OCI-LY7 (cell line): ENCODE measurements at regions not wholly inside any gene's neighbourhood (a gene's known extent, or its start where the extent isn't known, plus 50 kb on each side); places are given as distances from the start of the nearest gene placed in this dataset.

Experiments
- BruUV-seq: library from RNA; stranded (reverse); fragments of 400-500 nt; replicated peaks from 2 replicates; lab custom pipeline; 2021; lab: Mats Ljungman, UMichigan
- CTCF ChIA-PET: fragments of 300-600 bp; sonication (Branson Sonifier 250); formaldehyde crosslinking; loops from one replicate; lab custom pipeline; 2022; ENCODE audit warnings: antibody characterized with exemption; ENCODE audit not compliant: unreplicated experiment; lab: Charles Lee
- POLR2A ChIA-PET: fragments of 300-600 bp; sonication (Branson Sonifier 250); formaldehyde crosslinking; loops from one replicate; lab custom pipeline; 2022; ENCODE audit warnings: antibody characterized with exemption; lab: Charles Lee
- DNase-seq: peaks from one replicate; pipeline ENCODE4 v3.0.0-alpha.2; 2015; ENCODE audit warnings: low spot score
- H2AFZ ChIP-seq: fragments of 200-600 bp; sonication (generic), shearing (Covaris generic); 2 replicates; pipeline ENCODE4 v1.6.1; 2014; ENCODE audit warnings: mild to moderate bottlenecking, antibody characterized with exemption, low read length, moderate library complexity
- H3K27ac ChIP-seq: fragments of 200-600 bp; sonication (generic); 2 replicates; pipeline ENCODE4 v1.5.1; 2014; ENCODE audit warnings: mixed run types, low read depth, mild to moderate bottlenecking, moderate library complexity, low read length, inconsistent platforms; ENCODE audit not compliant: poor library complexity, severe bottlenecking
- H3K36me3 ChIP-seq: fragments of 200-600 bp; sonication (generic); 2 replicates; pipeline ENCODE4 v1.6.1; 2014; ENCODE audit warnings: mild to moderate bottlenecking, antibody characterized with exemption, low read length, moderate library complexity, mixed read lengths; ENCODE audit not compliant: insufficient read depth
- H3K4me1 ChIP-seq: fragments of 200-600 bp; sonication (generic); 2 replicates; pipeline ENCODE4 v1.5.1; 2014; ENCODE audit warnings: mild to moderate bottlenecking, low read length; ENCODE audit not compliant: insufficient read depth, poor library complexity, severe bottlenecking
- H3K4me2 ChIP-seq: fragments of 200-600 bp; sonication (generic); 2 replicates; pipeline ENCODE4 v1.6.1; 2014; ENCODE audit warnings: mild to moderate bottlenecking, low read length
- H3K4me3 ChIP-seq: fragments of 200-600 bp; sonication (generic); 2 replicates; pipeline ENCODE4 v1.5.1; 2014; ENCODE audit warnings: mild to moderate bottlenecking, low read depth, low read length; ENCODE audit not compliant: poor library complexity, severe bottlenecking
- H3K79me2 ChIP-seq: fragments of 200-600 bp; sonication (generic); 2 replicates; pipeline ENCODE4 v1.6.1; 2016; ENCODE audit warnings: low read depth, mild to moderate bottlenecking, low read length, moderate library complexity, mixed read lengths; ENCODE audit not compliant: insufficient read depth
- H3K9me2 ChIP-seq: fragments of 200-600 bp; sonication (generic); 2 replicates; pipeline ENCODE4 v1.6.1; 2016; ENCODE audit warnings: mild to moderate bottlenecking, low read length, mixed read lengths; ENCODE audit not compliant: insufficient read depth
- H3K9me3 ChIP-seq: fragments of 200-600 bp; sonication (generic); 2 replicates; pipeline ENCODE4 v1.6.1; 2014; ENCODE audit warnings: mild to moderate bottlenecking, mixed run types, low read length, mixed read lengths
- H4K20me1 ChIP-seq: fragments of 200-600 bp; sonication (generic); 2 replicates; pipeline ENCODE4 v1.6.1; 2014; ENCODE audit warnings: mild to moderate bottlenecking, antibody characterized with exemption, low read length, moderate library complexity, mixed read lengths; ENCODE audit not compliant: insufficient read depth
- CTCF ChIP-seq: fragments of 200-600 bp; sonication (generic); conservative IDR thresholded peaks from 2 replicates; pipeline ENCODE4 v1.5.1; 2014; ENCODE audit warnings: mild to moderate bottlenecking, antibody characterized with exemption, low read length, moderate library complexity, mixed read lengths
- EZH2phosphoT487 ChIP-seq: fragments of 200-600 bp; sonication (generic); IDR thresholded peaks from 2 replicates; pipeline ENCODE4 v1.6.1; 2018; ENCODE audit warnings: low read depth, borderline replicate concordance, mild to moderate bottlenecking, mixed run types, antibody characterized with exemption, low read length, moderate library complexity, mixed read lengths
- intact Hi-C: fragments of 100-400 bp; cut with micrococcal nuclease; formaldehyde crosslinking; loops from one replicate; pipeline ENCODE4 v1.10.0; 2022; ENCODE audit not compliant: unreplicated experiment

DNA sequence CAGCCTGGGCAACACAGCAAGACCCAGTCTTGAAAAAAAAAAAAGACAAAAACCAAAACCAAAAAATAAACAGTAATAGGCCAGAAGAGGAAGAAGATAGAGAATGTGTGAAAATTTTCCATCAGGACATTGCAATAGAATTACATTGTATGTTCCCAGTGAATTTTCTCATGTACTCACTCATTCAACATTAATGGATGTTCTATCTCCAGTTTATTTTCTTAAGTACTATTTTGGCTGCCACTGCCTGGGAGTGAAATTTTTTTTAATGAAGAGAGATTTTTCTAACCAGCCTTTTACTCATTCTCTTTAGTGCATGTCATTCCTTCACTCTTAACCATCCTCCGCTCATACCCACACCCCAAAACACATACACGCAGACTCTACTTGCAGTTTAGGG is 282.8 kb downstream of the ALDH8A1 start:
- no peaks in the 10 kb centered on the region for H3K9me2 ChIP-seq
- H2AFZ ChIP-seq = no peak overlapping the region
- no peak for TF ChIP-seq CTCF
- TF ChIP-seq EZH2phosphoT487 = no peak
- no peaks in the 10 kb centered on the region for H3K79me2 ChIP-seq
- no peak for DNase-seq
- no peaks in the 10 kb centered on the region for H3K9me3 ChIP-seq
- intact Hi-C loops = no loop called here
- ChIA-PET CTCF (no interaction called here), POLR2A (no interaction called here)
- H3K4me2 ChIP-seq = no peak overlapping the region
- H3K4me1 ChIP-seq = no peaks in the 10 kb centered on the region
- H4K20me1 ChIP-seq = no peaks in the 10 kb centered on the region
- no peaks in the 10 kb centered on the region for H3K36me3 ChIP-seq
- H3K27ac ChIP-seq = no peak overlapping the region
- BruUV-seq = no TSS peak
- H3K4me3 ChIP-seq = no peak overlapping the region

DNA sequence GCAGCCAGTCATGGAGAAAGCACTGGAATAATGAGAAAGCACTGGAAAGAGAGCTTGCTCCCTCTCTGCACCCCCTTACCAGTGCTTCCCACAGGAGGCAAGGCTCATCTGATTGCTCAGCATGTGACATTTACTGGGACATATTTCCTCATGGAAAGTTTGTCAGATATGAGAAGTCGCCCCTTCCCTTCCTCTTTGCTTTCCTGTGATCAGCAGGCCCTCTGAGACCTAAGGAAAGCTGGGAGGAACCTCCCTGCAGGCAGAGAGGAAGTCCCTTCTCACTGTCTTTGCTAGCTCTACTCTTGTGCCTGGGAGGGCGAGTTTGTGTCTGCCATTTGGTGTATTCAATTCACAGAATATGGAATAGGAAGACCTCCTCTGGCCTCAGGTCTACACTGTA is 283.8 kb downstream of the ALDH8A1 start:
- Histone ChIP-seq H3K79me2 (no peaks in the 10 kb centered on the region), H3K9me2 (no peaks in the 10 kb centered on the region), H2AFZ (no peak overlapping the region), H3K36me3 (no peaks in the 10 kb centered on the region), H3K27ac (no peak overlapping the region), H3K4me3 (no peak overlapping the region), H3K4me2 (no peak overlapping the region), H3K9me3 (no peaks in the 10 kb centered on the region), H3K4me1 (no peaks in the 10 kb centered on the region), H4K20me1 (no peaks in the 10 kb centered on the region)
- intact Hi-C loops = no loop called here
- ChIA-PET POLR2A (interaction anchor here (0.6 kb wide), 1 partner anchor 10 kb away, joined by 3 read pairs; no protein-coding TSS in a partner anchor), CTCF (no interaction called here)
- no peak for DNase-seq
- BruUV-seq = no TSS peak
- TF ChIP-seq EZH2phosphoT487 (no peak), CTCF (no peak)

DNA sequence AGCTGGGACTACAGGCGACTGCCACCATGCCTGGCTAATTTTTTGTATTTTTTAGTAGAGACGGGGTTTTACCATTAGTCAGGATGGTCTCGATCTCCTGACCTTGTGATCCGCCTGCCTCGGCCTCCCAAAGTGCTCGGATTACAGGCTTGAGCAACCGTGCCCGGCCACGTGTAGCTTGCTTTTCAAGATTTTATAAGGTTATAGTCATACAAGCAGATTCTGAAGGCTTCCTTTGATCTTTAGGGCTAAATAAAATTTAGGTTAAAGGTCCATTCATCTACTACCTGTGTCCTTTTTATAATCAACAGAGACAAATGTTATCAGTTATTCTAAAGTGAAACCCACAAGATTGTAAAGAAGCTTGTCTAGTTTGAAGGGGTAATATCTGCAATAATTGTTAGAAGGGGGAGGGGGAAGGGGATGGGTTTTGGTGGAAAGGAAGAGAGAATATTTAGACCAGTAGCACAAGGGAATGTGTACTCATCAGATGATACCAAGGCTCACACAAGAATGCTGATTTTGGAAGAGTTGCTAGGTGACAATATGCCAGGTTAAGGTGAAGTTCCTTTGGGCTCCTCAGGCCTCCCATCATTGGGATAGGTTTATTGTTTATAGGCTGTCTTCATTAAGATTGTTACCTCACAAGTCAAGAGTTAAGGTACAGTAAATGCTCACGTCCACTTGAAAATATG is 284.7 kb downstream of the ALDH8A1 start:
- CTCF ChIA-PET = no interaction called here
- Histone ChIP-seq H4K20me1 (no peaks in the 10 kb centered on the region), H2AFZ (no peak overlapping the region), H3K9me2 (no peaks in the 10 kb centered on the region), H3K4me1 (no peaks in the 10 kb centered on the region), H3K27ac (no peak overlapping the region), H3K4me3 (no peak overlapping the region), H3K36me3 (no peaks in the 10 kb centered on the region), H3K9me3 (no peaks in the 10 kb centered on the region), H3K79me2 (no peaks in the 10 kb centered on the region), H3K4me2 (no peak overlapping the region)
- no TSS peak for BruUV-seq
- intact Hi-C loops = no loop called here
- POLR2A ChIA-PET = interaction anchor here (0.6 to 0.7 kb wide), 2 partner anchors 8 to 180 kb away, joined by 3 read pairs; no protein-coding TSS in a partner anchor
- DNase-seq = no peak
- TF ChIP-seq CTCF = no peak
- no peak for TF ChIP-seq EZH2phosphoT487
